ENCODE measurements at regions not wholly inside any gene's neighbourhood (a gene's known extent, or its start where the extent isn't known, plus 50 kb on each side); places are given as distances from the start of the nearest gene placed in this dataset.

DNA sequence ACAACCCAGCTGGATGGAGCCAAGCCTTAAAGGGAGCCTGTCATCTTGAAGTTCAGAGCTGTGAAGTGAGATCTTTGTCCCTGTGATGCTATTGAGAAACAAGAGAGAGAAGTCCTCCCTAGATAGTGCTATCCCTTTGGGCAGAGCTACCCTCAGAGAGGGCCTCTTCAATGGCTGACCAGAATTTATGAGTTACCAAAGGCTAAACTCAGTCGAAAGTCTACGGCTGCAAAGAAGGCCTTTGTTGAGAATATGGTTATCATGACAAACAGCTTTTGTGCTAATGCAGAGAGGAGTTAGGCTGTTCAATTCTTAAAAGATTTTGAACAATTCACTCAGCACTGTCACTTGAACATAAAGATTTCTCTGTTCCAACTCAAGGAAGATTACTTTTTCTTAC is 65.9 kb upstream of the C3orf80 start:
- TF ChIP-seq, protein P1, sequence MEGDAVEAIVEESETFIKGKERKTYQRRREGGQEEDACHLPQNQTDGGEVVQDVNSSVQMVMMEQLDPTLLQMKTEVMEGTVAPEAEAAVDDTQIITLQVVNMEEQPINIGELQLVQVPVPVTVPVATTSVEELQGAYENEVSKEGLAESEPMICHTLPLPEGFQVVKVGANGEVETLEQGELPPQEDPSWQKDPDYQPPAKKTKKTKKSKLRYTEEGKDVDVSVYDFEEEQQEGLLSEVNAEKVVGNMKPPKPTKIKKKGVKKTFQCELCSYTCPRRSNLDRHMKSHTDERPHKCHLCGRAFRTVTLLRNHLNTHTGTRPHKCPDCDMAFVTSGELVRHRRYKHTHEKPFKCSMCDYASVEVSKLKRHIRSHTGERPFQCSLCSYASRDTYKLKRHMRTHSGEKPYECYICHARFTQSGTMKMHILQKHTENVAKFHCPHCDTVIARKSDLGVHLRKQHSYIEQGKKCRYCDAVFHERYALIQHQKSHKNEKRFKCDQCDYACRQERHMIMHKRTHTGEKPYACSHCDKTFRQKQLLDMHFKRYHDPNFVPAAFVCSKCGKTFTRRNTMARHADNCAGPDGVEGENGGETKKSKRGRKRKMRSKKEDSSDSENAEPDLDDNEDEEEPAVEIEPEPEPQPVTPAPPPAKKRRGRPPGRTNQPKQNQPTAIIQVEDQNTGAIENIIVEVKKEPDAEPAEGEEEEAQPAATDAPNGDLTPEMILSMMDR (optimal IDR thresholded peaks at IDR 0.05 in 1 of 3, IDR thresholded peaks at IDR 0.05 in 1 of 3, conservative IDR thresholded peaks at IDR 0.05 in 1 of 3; ENCODE audit: extremely low read depth in 1 of 3, insufficient read depth in 2 of 3, low read length in 3 of 3), result no peak
- no peak for TF ChIP-seq EZH2 (IDR thresholded peaks at IDR 0.05; ENCODE audit: low read length)
